Duodenal mucosa (tissue), 2 donors: ENCODE measurements at regions not wholly inside any gene's neighbourhood (a gene's known extent, or its start where the extent isn't known, plus 50 kb on each side); places are given as distances from the start of the nearest gene placed in this dataset.

Experiments
- H3K27ac ChIP-seq: one replicate; pipeline ENCODE4 v1.7.0; 2013; ENCODE audit warnings: low read depth, low read length
- H3K27me3 ChIP-seq, 2 donors: one replicate each; pipeline ENCODE4 v1.7.0; 2013; ENCODE audit warnings: low read length in 2 of 2, control low read depth in 1 of 2; ENCODE audit not compliant: insufficient read depth in 2 of 2, control insufficient read depth in 1 of 2
- H3K36me3 ChIP-seq, 2 donors: one replicate each; pipeline ENCODE4 v1.7.0; 2013; ENCODE audit warnings: low read length in 2 of 2, control low read depth in 1 of 2; ENCODE audit not compliant: insufficient read depth in 2 of 2, control insufficient read depth in 1 of 2
- H3K4me1 ChIP-seq, 2 donors: one replicate each; pipeline ENCODE4 v1.7.0; 2013; ENCODE audit warnings: low read length in 2 of 2, control low read depth in 1 of 2; ENCODE audit not compliant: insufficient read depth in 2 of 2, control insufficient read depth in 1 of 2
- H3K4me3 ChIP-seq, 2 donors: one replicate each; pipeline ENCODE4 v1.7.0; 2013; ENCODE audit warnings: low read length in 2 of 2, low read depth in 1 of 2
- H3K9ac ChIP-seq, 2 donors: one replicate each; pipeline ENCODE4 v1.7.0; 2013; ENCODE audit warnings: low read length in 2 of 2, low read depth in 1 of 2
- H3K9me3 ChIP-seq, 2 donors: one replicate each; pipeline ENCODE4 v1.7.0; 2013; ENCODE audit warnings: low read length in 2 of 2, control low read depth in 1 of 2; ENCODE audit not compliant: control insufficient read depth in 1 of 2

GRCh38 chr13:64453831-64454230 lies 2776.3 kb downstream of the PCDH9 start:
- Histone ChIP-seq H3K27me3 (no peaks in the 10 kb centered on the region), H3K4me1 (no peaks in the 10 kb centered on the region), H3K9ac (no peak overlapping the region), H3K4me3 (no peak overlapping the region), H3K36me3 (no peaks in the 10 kb centered on the region), H3K27ac (no peak overlapping the region), H3K9me3 (no peaks in the 10 kb centered on the region)

- no peak overlapping the region for H3K4me3 ChIP-seq
- peaks cover 0 to 4% of the 10 kb centered on the region in 2 donors for H3K9me3 ChIP-seq
- H3K27ac ChIP-seq: no peak overlapping the region
- H3K36me3 ChIP-seq: no peaks in the 10 kb centered on the region
- H3K27me3 ChIP-seq: no peaks in the 10 kb centered on the region
- H3K4me1 ChIP-seq: no peaks in the 10 kb centered on the region
- no peak overlapping the region for H3K9ac ChIP-seq
Observed at GRCh38 chr13:64446372-64446771, 2783.8 kb downstream of the PCDH9 start.

GRCh38 chr13:64441740-64442139 lies 2788.4 kb downstream of the PCDH9 start:
- no peak overlapping the region for H3K27ac ChIP-seq
- H3K36me3 ChIP-seq: no peaks in the 10 kb centered on the region
- H3K9ac ChIP-seq: no peak overlapping the region
- no peak overlapping the region for H3K4me3 ChIP-seq
- no peaks in the 10 kb centered on the region for H3K4me1 ChIP-seq
- H3K27me3 ChIP-seq: no peaks in the 10 kb centered on the region
- H3K9me3 ChIP-seq: peaks cover 0 to 4% of the 10 kb centered on the region in 2 donors

- Histone ChIP-seq H3K4me3 (no peak overlapping the region), H3K27ac (no peak overlapping the region), H3K9me3 (peaks cover 0 to 5% of the 10 kb centered on the region in 2 donors), H3K4me1 (no peaks in the 10 kb centered on the region), H3K27me3 (no peaks in the 10 kb centered on the region), H3K9ac (no peak overlapping the region), H3K36me3 (no peaks in the 10 kb centered on the region)
Observed at GRCh38 chr13:64438084-64438483, 2792.1 kb downstream of the PCDH9 start.

DNA sequence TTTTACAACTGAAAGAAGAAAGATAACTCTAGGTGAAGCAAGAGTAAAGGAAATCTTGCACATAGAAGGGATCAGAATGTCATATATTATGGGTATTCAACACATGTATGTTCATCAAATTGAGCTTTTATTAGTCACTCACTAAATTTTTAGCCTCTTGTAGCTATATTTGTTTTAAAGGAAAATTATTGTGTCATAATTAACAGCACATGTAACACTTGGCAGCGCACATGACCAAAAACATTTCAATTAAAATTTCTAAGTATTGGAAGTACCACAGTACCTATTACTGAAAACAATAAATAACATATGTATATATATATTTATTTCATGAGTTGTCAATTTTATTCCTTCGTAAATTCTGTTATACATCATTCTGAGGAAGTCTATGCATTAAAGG lies 2800.4 kb downstream of the PCDH9 start:
- Histone ChIP-seq H3K36me3 (no peaks in the 10 kb centered on the region), H3K4me3 (no peak overlapping the region), H3K27me3 (no peaks in the 10 kb centered on the region), H3K9me3 (peaks cover 0 to 4% of the 10 kb centered on the region in 2 donors), H3K4me1 (no peaks in the 10 kb centered on the region), H3K9ac (no peak overlapping the region), H3K27ac (no peak overlapping the region)

DNA sequence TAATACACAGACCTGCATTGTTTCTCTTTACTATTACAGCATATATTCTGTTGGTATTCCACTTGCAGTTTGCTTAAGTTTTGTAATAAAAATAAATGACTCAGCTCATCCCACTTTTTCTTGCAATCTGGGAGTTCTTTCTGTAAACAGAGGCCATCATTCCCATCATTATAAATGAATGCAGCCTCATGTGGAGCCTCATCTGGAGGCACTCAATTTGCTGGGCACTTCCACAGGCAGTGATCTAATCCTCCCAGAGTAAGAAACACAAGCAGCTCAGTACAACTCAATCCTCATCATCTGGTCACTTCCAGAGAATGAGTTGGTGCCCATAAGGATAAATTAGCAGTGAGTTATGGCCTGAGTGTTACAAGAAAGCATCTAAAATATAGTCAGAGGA lies 2801.9 kb downstream of the PCDH9 start:
- Histone ChIP-seq H3K9ac (no peak overlapping the region), H3K9me3 (peaks cover 0 to 7% of the 10 kb centered on the region in 2 donors), H3K36me3 (no peaks in the 10 kb centered on the region), H3K27me3 (no peaks in the 10 kb centered on the region), H3K4me1 (no peaks in the 10 kb centered on the region), H3K27ac (no peak overlapping the region), H3K4me3 (no peak overlapping the region)

- Histone ChIP-seq H3K9me3 (peaks cover 3 to 9% of the 10 kb centered on the region in 2 donors), H3K4me1 (no peaks in the 10 kb centered on the region), H3K27ac (no peak overlapping the region), H3K9ac (no peak overlapping the region), H3K36me3 (no peaks in the 10 kb centered on the region), H3K27me3 (no peaks in the 10 kb centered on the region), H3K4me3 (no peak overlapping the region)
Observed at GRCh38 chr13:64423467-64423866, 2806.7 kb downstream of the PCDH9 start.

- H3K9ac ChIP-seq: no peak overlapping the region
- no peak overlapping the region for H3K27ac ChIP-seq
- no peaks in the 10 kb centered on the region for H3K36me3 ChIP-seq
- no peaks in the 10 kb centered on the region for H3K27me3 ChIP-seq
- no peaks in the 10 kb centered on the region for H3K4me1 ChIP-seq
- H3K4me3 ChIP-seq: no peak overlapping the region
- peaks cover 3 to 6% of the 10 kb centered on the region in 2 donors for H3K9me3 ChIP-seq
Observed at GRCh38 chr13:64420181-64420580, 2810.0 kb downstream of the PCDH9 start.

DNA sequence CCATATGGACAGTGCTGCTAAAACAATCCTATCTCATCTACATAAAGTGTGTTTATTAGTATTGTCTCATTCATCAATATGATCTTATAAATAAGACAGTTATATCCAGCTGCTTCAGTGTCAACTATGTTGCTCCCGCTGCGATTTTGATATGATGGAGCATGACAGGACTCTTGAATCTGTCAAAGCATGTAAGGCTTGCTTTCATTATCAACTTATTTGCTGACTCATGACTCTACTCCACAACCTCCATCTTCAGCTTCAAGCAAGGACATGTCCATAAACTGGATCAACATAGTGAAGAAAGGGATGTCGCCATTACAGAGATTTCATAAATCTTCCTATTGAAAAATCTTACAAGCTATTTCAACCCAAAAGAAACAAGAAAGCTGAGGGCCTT lies 2812.6 kb downstream of the PCDH9 start:
- Histone ChIP-seq H3K9ac (no peak overlapping the region), H3K9me3 (peaks cover 3% of the 10 kb centered on the region in 2 donors), H3K27me3 (no peaks in the 10 kb centered on the region), H3K36me3 (no peaks in the 10 kb centered on the region), H3K4me3 (no peak overlapping the region), H3K4me1 (no peaks in the 10 kb centered on the region), H3K27ac (no peak overlapping the region)

DNA sequence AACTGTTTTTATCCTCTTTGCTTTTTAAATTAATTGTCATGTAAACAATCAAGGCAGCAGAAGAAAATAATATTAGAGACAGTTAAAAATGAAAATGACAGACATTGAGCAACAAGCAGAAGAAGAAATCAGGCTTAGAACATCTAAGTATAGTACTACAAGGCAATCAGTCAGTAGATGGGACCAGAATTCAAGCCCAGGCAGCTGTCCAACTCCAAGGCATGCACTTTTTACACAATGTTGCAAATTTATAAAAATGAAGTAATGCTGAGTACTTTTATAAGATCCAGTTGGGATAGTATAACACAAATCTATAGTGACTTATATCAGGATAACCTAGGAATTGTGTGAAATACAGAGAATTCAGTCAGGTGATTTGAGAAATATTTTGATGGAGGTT lies 2815.8 kb downstream of the PCDH9 start:
- H3K4me1 ChIP-seq: no peaks in the 10 kb centered on the region
- no peaks in the 10 kb centered on the region for H3K36me3 ChIP-seq
- no peak overlapping the region for H3K4me3 ChIP-seq
- H3K27ac ChIP-seq: no peak overlapping the region
- H3K9me3 ChIP-seq: peaks cover 0 to 1% of the 10 kb centered on the region in 2 donors
- no peak overlapping the region for H3K9ac ChIP-seq
- no peaks in the 10 kb centered on the region for H3K27me3 ChIP-seq

DNA sequence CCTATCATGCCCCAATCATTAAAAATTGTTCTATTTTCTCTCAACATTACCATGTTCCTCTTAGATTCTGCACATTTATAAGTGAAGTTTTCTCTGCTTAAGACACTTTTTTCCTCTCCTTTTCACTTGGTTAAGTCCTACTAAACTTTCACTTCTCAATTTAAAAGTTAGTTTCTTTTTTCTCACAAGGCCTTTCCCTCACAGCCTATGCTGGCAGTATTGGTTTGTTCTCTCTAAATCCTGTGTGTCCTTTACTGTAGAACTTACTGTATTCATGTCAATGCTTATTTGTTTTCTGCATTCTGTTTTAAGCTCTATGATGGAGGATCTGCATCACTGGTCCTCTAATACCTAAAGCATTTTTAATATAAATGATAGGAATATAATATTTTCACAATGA lies 2816.6 kb downstream of the PCDH9 start:
- H3K4me1 ChIP-seq: no peaks in the 10 kb centered on the region
- H3K9ac ChIP-seq: no peak overlapping the region
- peaks cover 4 to 6% of the 10 kb centered on the region in 2 donors for H3K9me3 ChIP-seq
- no peaks in the 10 kb centered on the region for H3K36me3 ChIP-seq
- no peaks in the 10 kb centered on the region for H3K27me3 ChIP-seq
- H3K27ac ChIP-seq: no peak overlapping the region
- H3K4me3 ChIP-seq: no peak overlapping the region
